ENCODE measurements at regions not wholly inside any gene's neighbourhood (a gene's known extent, or its start where the extent isn't known, plus 50 kb on each side); places are given as distances from the start of the nearest gene placed in this dataset.

- TF ChIP-seq ZNF275 (CRISPR knock-in tag; IDR thresholded peaks at IDR 0.05; ENCODE audit: borderline replicate concordance), result no peak
- TF ChIP-seq DR1 (CRISPR knock-in tag; IDR thresholded peaks at IDR 0.05), result no peak
- no peak for TF ChIP-seq SAFB2 (CRISPR knock-in tag; IDR thresholded peaks at IDR 0.05; ENCODE audit: borderline replicate concordance, low read depth)
- no peak for TF ChIP-seq ZFP37 (CRISPR knock-in tag; IDR thresholded peaks at IDR 0.05; ENCODE audit: borderline replicate concordance)
- TF ChIP-seq RELA (CRISPR knock-in tag; IDR thresholded peaks at IDR 0.05), result no peak
- TF ChIP-seq MIER2 (CRISPR knock-in tag; IDR thresholded peaks at IDR 0.05), result no peak
- TF ChIP-seq STAT5B (CRISPR knock-in tag; IDR thresholded peaks at IDR 0.05), result no peak
- 0 out of 2 replicates have a peak, but pooled peaks have one; percentile 38 for TF ChIP-seq KDM3A (CRISPR knock-in tag; IDR thresholded peaks at IDR 0.05; ENCODE audit: low read depth)
- TF ChIP-seq ZNF30 (CRISPR knock-in tag; IDR thresholded peaks at IDR 0.05), result no peak
- no peak for TF ChIP-seq ATAD3A (CRISPR knock-in tag; IDR thresholded peaks at IDR 0.05)
- TF ChIP-seq ZNF782 (CRISPR knock-in tag; IDR thresholded peaks at IDR 0.05; ENCODE audit: borderline replicate concordance), result no peak
- no peak for TF ChIP-seq ZNF317 (CRISPR knock-in tag; IDR thresholded peaks at IDR 0.05)
- TF ChIP-seq ZNF232 (CRISPR knock-in tag; IDR thresholded peaks at IDR 0.05; ENCODE audit: borderline replicate concordance), result no peak
- TF ChIP-seq MZF1 (CRISPR knock-in tag; IDR thresholded peaks at IDR 0.05; ENCODE audit: borderline replicate concordance), result no peak
- TF ChIP-seq CENPX (CRISPR knock-in tag; IDR thresholded peaks at IDR 0.05), result no peak
- no peak for TF ChIP-seq REXO4 (CRISPR knock-in tag; IDR thresholded peaks at IDR 0.05; ENCODE audit: borderline replicate concordance)
- no peak for TF ChIP-seq ZMYM3 (CRISPR knock-in tag; IDR thresholded peaks at IDR 0.05)
- TF ChIP-seq ZNF839 (CRISPR knock-in tag; IDR thresholded peaks at IDR 0.05; ENCODE audit: borderline replicate concordance), result no peak
- no peak for TF ChIP-seq ZNF674 (CRISPR knock-in tag; IDR thresholded peaks at IDR 0.05; ENCODE audit: low read depth)
- no peak for TF ChIP-seq THYN1 (CRISPR knock-in tag; IDR thresholded peaks at IDR 0.05; ENCODE audit: borderline replicate concordance, low read depth)
- TF ChIP-seq NR2F6 (IDR thresholded peaks at IDR 0.05), result no peak; the same call in 1 of the 2 replicates
- TF ChIP-seq NR2F6 (CRISPR knock-in tag; IDR thresholded peaks at IDR 0.05), result peak; percentile 24; the same call in 1 of the 2 replicates
- no peak; the same call in 1 of the 2 replicates for TF ChIP-seq ZNF800 (CRISPR knock-in tag; IDR thresholded peaks at IDR 0.05)
- no peak for TF ChIP-seq NFE2L1 (CRISPR knock-in tag; IDR thresholded peaks at IDR 0.05; ENCODE audit: borderline replicate concordance)
- no peak for TF ChIP-seq CSRNP1 (CRISPR knock-in tag; IDR thresholded peaks at IDR 0.05)
- no peak for TF ChIP-seq ZBTB42 (CRISPR knock-in tag; IDR thresholded peaks at IDR 0.05)
- TF ChIP-seq U2AF2 (IDR thresholded peaks at IDR 0.05; ENCODE audit: low read depth, low read length), result no peak
- peak; percentile 81 for TF ChIP-seq RARA (CRISPR knock-in tag; IDR thresholded peaks at IDR 0.05)
- no peak for TF ChIP-seq MTA3 (CRISPR knock-in tag; IDR thresholded peaks at IDR 0.05)
These were observed 78.4 kb upstream of the NR3C1 start (continued) for GRCh38 chr5:143481697-143482531.

All from HepG2 (cell line).